ENCODE measurements at regions not wholly inside any gene's neighbourhood (a gene's known extent, or its start where the extent isn't known, plus 50 kb on each side); places are given as distances from the start of the nearest gene placed in this dataset.

GRCh38 chr11:8740129-8740528, 57.5 kb downstream of the RPL27A start:
- peaks cover 0 to 3% (median 0%) of the 10 kb centered on the region in 3 donors for H3K27me3 Mint-ChIP-seq (ENCODE audit: low read depth in 3 of 3)
- H3K9me3 Mint-ChIP-seq = no peaks in the 10 kb centered on the region
- H3K4me1 Mint-ChIP-seq = peaks cover 1% of the 10 kb centered on the region
- Histone ChIP-seq H3K27me3 (ENCODE audit: control insufficient read depth in 2 of 2, insufficient read depth in 2 of 2, low read length in 2 of 2) (no peaks in the 10 kb centered on the region), H4K20me1 (ENCODE audit: insufficient read depth, low read length) (no peaks in the 10 kb centered on the region), H3K4me2 (replicated peaks; ENCODE audit: extremely low read depth, low read length, poor library complexity, severe bottlenecking) (no peak overlapping the region), H3K36me3 (replicated peaks in 1 of 2; ENCODE audit: control insufficient read depth in 1 of 2, insufficient read depth in 2 of 2, low read length in 2 of 2) (no peaks in the 10 kb centered on the region), H3K9me3 (replicated peaks in 1 of 2; ENCODE audit: control insufficient read depth in 1 of 2, insufficient read depth in 1 of 2, low read length in 2 of 2) (no peaks in the 10 kb centered on the region), H3K9ac (ENCODE audit: insufficient read depth, low read length, poor library complexity, severe bottlenecking) (no peak overlapping the region), H3K79me2 (ENCODE audit: insufficient read depth, low read length) (no peaks in the 10 kb centered on the region), H3K4me3 (replicated peaks in 1 of 3; ENCODE audit: low read depth in 2 of 3, low read length in 3 of 3) (no peak overlapping the region), H3K4me1 (ENCODE audit: control insufficient read depth in 1 of 2, insufficient read depth in 2 of 2, low read length in 2 of 2) (no peaks in the 10 kb centered on the region), H2AFZ (ENCODE audit: insufficient read depth, low read depth, low read length, poor library complexity, severe bottlenecking) (no peak overlapping the region), H3K27ac (ENCODE audit: low read depth in 1 of 2, low read length in 2 of 2) (no peak overlapping the region)
- 80% methylated on average over 1 of the region's 3 CpGs for WGBS (ENCODE audit: insufficient coverage)
- intact Hi-C loops (cut with micrococcal nuclease) = no loop called here
- no peak overlapping the region for H3K4me3 Mint-ChIP-seq
- no peak for DNase-seq
- no peak overlapping the region for H3K27ac Mint-ChIP-seq
- H3K36me3 Mint-ChIP-seq = no peaks in the 10 kb centered on the region
- no peak for TF ChIP-seq CTCF (IDR thresholded peaks at IDR 0.05)

- no peak for DNase-seq
- H3K9me3 Mint-ChIP-seq = no peaks in the 10 kb centered on the region
- no peak for TF ChIP-seq CTCF (IDR thresholded peaks at IDR 0.05)
- no peak overlapping the region for H3K27ac ChIP-seq (ENCODE audit: low read depth in 1 of 2, low read length in 2 of 2)
- WGBS (ENCODE audit: insufficient coverage) = no CpG with 5 or more reads among the region's 1 CpG
- no peak overlapping the region for H3K27ac Mint-ChIP-seq
- H3K27me3 Mint-ChIP-seq (ENCODE audit: low read depth in 3 of 3) = peaks cover 0 to 3% (median 0%) of the 10 kb centered on the region in 3 donors
- H3K79me2 ChIP-seq (ENCODE audit: insufficient read depth, low read length) = no peaks in the 10 kb centered on the region
- H3K4me2 ChIP-seq (replicated peaks; ENCODE audit: extremely low read depth, low read length, poor library complexity, severe bottlenecking) = no peak overlapping the region
- no peaks in the 10 kb centered on the region for H4K20me1 ChIP-seq (ENCODE audit: insufficient read depth, low read length)
- no peaks in the 10 kb centered on the region for H3K4me1 Mint-ChIP-seq
- H3K9me3 ChIP-seq (replicated peaks in 1 of 2; ENCODE audit: control insufficient read depth in 1 of 2, insufficient read depth in 1 of 2, low read length in 2 of 2) = no peaks in the 10 kb centered on the region
- H3K36me3 Mint-ChIP-seq = no peaks in the 10 kb centered on the region
- H3K36me3 ChIP-seq (replicated peaks in 1 of 2; ENCODE audit: control insufficient read depth in 1 of 2, insufficient read depth in 2 of 2, low read length in 2 of 2) = no peaks in the 10 kb centered on the region
- H3K4me3 Mint-ChIP-seq = no peak overlapping the region
- intact Hi-C loops (cut with micrococcal nuclease) = no loop called here
- H3K9ac ChIP-seq (ENCODE audit: insufficient read depth, low read length, poor library complexity, severe bottlenecking) = no peak overlapping the region
- H2AFZ ChIP-seq (ENCODE audit: insufficient read depth, low read depth, low read length, poor library complexity, severe bottlenecking) = no peak overlapping the region
- no peaks in the 10 kb centered on the region for H3K27me3 ChIP-seq (ENCODE audit: control insufficient read depth in 2 of 2, insufficient read depth in 2 of 2, low read length in 2 of 2)
- H3K4me3 ChIP-seq (replicated peaks in 1 of 3; ENCODE audit: low read depth in 2 of 3, low read length in 3 of 3) = no peak overlapping the region
- no peaks in the 10 kb centered on the region for H3K4me1 ChIP-seq (ENCODE audit: control insufficient read depth in 1 of 2, insufficient read depth in 2 of 2, low read length in 2 of 2)
Observed at GRCh38 chr11:8744423-8744822, 61.8 kb downstream of the RPL27A start.

All from CD14-positive monocyte (primary cell).